Upper lobe of left lung (tissue), 6 donors: ENCODE measurements at regions not wholly inside any gene's neighbourhood (a gene's known extent, or its start where the extent isn't known, plus 50 kb on each side); places are given as distances from the start of the nearest gene placed in this dataset.

ENCODE experiments used
- ATAC-seq, 2 donors: fragments of 200-7000 bp; cut with Tn5 transposase; one replicate each; pipeline ENCODE4 v1.9.1; 2022; ENCODE audit warnings: mild to moderate bottlenecking in 2 of 2, moderate library complexity in 2 of 2; ENCODE audit not compliant: low FRiP score in 2 of 2
- DNase-seq, 2 donors: peaks; one replicate each; pipeline ENCODE4 v3.0.0-alpha.2; 2019 to 2020
- H3K27ac ChIP-seq, 4 donors: fragments of 200-600 bp; sonication (generic); one replicate each; pipeline ENCODE4 v1.5.1; 2016 to 2019
- H3K27me3 ChIP-seq, 4 donors: fragments of 200-600 bp; sonication (generic); one replicate each; pipeline ENCODE4 v1.5.1; 2017 to 2019
- H3K36me3 ChIP-seq, 4 donors: fragments of 200-600 bp; sonication (generic); one replicate each; pipeline ENCODE4 v1.5.1; 2016 to 2019
- H3K4me1 ChIP-seq, 4 donors: fragments of 200-600 bp; sonication (generic); one replicate each; pipeline ENCODE4 v1.5.1; 2018 to 2019
- H3K4me3 ChIP-seq, 4 donors: fragments of 200-600 bp; sonication (generic); one replicate each; pipeline ENCODE4 v1.5.1; 2017 to 2019; ENCODE audit warnings: mild to moderate bottlenecking in 2 of 4, moderate library complexity in 1 of 4
- H3K9me3 ChIP-seq, 4 donors: fragments of 200-600 bp; sonication (generic); one replicate each; pipeline ENCODE4 v1.5.1; 2018 to 2019
- EP300 ChIP-seq, 4 donors: sonication (generic); formaldehyde crosslinking; IDR thresholded peaks; one replicate each; pipeline ENCODE4 v1.5.1; 2017; ENCODE audit warnings: antibody characterized with exemption in 4 of 4, control low read depth in 2 of 4
- POLR2A ChIP-seq, 4 donors: fragments of 450-650 bp; IDR thresholded peaks; one replicate each; pipeline ENCODE4 v1.5.1; 2016 to 2017; ENCODE audit warnings: antibody characterized with exemption in 4 of 4, mild to moderate bottlenecking in 2 of 4
- POLR2AphosphoS5 ChIP-seq, 2 donors: sonication (generic); formaldehyde crosslinking; IDR thresholded peaks; one replicate each; pipeline ENCODE4 v1.5.1; 2017; ENCODE audit warnings: antibody characterized with exemption in 2 of 2
- WGBS, 2 donors: methylation state at CpG; one replicate each; pipeline ENCODE4 v1.1.5; 2017 to 2018; 5-methylcytosine and 5-hydroxymethylcytosine counted together
- TF ChIP-seq, protein P1 (sequence below), 6 experiments: fragments of 450-650 bp in 4 of 6; fragments of 200-600 bp in 2 of 6; sonication (generic) in 2 of 6; IDR thresholded peaks; one replicate each; pipeline ENCODE4 v1.5.1; 2016 to 2019; ENCODE audit warnings: antibody characterized with exemption in 6 of 6
- donor health status: DM: no; HTN: no; CAD: no; lungs with moderate emphysema.
- donor health status: DM: no; HTN: yes; CAD: no; lungs with severe emphysema.

DNA sequence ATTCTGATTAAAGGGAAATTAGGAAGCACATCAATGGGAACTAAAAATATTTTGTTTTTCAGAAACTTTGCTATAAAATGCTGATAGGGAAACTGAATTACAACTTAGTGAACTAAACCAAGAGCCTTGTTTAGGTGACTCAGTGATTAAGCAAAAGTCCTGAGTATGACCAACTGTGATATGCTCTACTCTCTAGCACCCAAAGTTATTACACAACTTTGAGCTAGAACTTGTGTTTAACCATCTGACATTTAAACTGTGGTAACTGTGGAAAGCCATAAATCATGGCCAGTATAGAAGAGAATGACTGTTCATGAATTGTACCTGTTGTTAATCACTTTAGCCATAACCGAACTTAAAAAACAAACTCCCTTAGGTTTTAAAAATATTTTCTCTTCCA lies 127.4 kb downstream of the ZNF365 start:
- H3K9me3 ChIP-seq = no peaks in the 10 kb centered on the region
- H3K36me3 ChIP-seq = no peaks in the 10 kb centered on the region
- ATAC-seq = no peak
- TF ChIP-seq, protein P1, sequence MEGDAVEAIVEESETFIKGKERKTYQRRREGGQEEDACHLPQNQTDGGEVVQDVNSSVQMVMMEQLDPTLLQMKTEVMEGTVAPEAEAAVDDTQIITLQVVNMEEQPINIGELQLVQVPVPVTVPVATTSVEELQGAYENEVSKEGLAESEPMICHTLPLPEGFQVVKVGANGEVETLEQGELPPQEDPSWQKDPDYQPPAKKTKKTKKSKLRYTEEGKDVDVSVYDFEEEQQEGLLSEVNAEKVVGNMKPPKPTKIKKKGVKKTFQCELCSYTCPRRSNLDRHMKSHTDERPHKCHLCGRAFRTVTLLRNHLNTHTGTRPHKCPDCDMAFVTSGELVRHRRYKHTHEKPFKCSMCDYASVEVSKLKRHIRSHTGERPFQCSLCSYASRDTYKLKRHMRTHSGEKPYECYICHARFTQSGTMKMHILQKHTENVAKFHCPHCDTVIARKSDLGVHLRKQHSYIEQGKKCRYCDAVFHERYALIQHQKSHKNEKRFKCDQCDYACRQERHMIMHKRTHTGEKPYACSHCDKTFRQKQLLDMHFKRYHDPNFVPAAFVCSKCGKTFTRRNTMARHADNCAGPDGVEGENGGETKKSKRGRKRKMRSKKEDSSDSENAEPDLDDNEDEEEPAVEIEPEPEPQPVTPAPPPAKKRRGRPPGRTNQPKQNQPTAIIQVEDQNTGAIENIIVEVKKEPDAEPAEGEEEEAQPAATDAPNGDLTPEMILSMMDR (IDR thresholded peaks at IDR 0.05) = no peak
- no peak for TF ChIP-seq EP300 (IDR thresholded peaks at IDR 0.05)
- TF ChIP-seq POLR2AphosphoS5 (IDR thresholded peaks at IDR 0.05) = no peak
- no peak for TF ChIP-seq POLR2A (IDR thresholded peaks at IDR 0.05)
- H3K4me1 ChIP-seq = peaks cover 0 to 16% (median 6%) of the 10 kb centered on the region in 4 donors
- no peak overlapping the region for H3K4me3 ChIP-seq
- DNase-seq = no peak
- WGBS, 2 donors = 70 to 86% methylated on average over 1 of the region's 1 CpG
- no peaks in the 10 kb centered on the region for H3K27me3 ChIP-seq
- no peak overlapping the region for H3K27ac ChIP-seq

DNA sequence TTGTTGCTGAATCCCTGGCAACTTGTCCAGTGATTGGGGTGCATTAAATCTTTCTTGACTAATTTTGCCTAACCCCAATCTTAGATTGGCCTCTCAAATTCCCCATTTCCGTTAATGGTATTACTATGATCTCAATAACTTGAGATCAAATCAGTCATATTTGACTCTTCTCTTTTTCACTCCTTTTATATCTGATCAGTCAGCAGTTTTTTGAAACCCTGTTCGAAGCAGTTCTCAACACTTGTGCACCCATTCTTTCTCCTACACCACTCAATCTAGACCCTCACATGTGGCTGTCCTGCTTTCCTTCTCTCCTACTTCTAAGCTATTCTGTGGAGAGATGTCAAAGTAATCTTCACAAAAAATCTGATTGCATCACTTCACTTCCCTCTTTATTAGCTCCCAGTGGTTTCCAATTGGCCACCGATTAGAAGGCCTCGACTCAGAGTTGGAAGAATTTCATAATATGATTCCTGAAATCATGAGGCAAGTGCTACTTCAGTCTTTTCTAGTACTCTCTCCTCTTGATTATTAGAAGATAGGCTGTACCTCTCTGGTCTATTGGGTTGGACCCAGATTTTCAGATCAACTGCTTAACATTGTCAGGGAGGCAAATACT lies 128.9 kb downstream of the ZNF365 start:
- 51 to 59% methylated on average over 4 of the region's 4 CpGs for WGBS, 2 donors
- peak in 1 of 4 donors; percentile 53 for TF ChIP-seq EP300 (IDR thresholded peaks at IDR 0.05)
- TF ChIP-seq POLR2AphosphoS5 (IDR thresholded peaks at IDR 0.05) = no peak
- Histone ChIP-seq H3K36me3 (no peaks in the 10 kb centered on the region), H3K9me3 (no peaks in the 10 kb centered on the region), H3K27me3 (no peaks in the 10 kb centered on the region), H3K4me1 (peaks cover 0 to 16% (median 6%) of the 10 kb centered on the region in 4 donors), H3K4me3 (no peak overlapping the region), H3K27ac (peak overlapping the region in 2 of 4 donors; percentile 27 to 35)
- ATAC-seq (peak in 1 of 2 donors; percentile 80), DNase-seq (peak in 1 of 2 donors; percentile 39)

DNA sequence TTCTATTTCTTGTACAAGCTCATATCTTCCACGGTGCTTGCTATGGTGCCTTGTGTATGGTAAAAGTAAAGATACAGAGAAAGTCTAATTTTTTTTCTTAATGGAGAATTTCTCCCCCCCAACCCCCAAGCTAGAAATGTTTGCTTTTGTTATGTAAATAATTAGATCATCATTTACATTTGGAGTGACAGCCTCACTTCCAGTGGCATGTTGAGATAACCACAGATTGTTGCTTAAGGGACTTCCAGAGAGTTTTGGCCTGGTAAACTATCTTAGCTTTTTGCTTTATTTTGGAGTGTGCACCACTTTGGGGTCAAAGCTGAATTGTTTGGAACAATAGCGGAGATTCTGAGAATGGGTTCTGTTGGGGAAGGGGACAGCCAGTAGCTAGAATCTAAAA lies 129.7 kb downstream of the ZNF365 start:
- Histone ChIP-seq H3K4me1 (peaks cover 0 to 16% (median 6%) of the 10 kb centered on the region in 4 donors), H3K27me3 (no peaks in the 10 kb centered on the region), H3K27ac (peak overlapping the region in 1 of 4 donors; percentile 27), H3K9me3 (no peaks in the 10 kb centered on the region), H3K4me3 (no peak overlapping the region), H3K36me3 (no peaks in the 10 kb centered on the region)
- DNase-seq = no peak
- no peak for ATAC-seq
- TF ChIP-seq POLR2A (IDR thresholded peaks at IDR 0.05) (no peak), POLR2AphosphoS5 (IDR thresholded peaks at IDR 0.05) (no peak), EP300 (IDR thresholded peaks at IDR 0.05) (no peak)
- TF ChIP-seq, protein P1 (IDR thresholded peaks at IDR 0.05) = no peak
- WGBS, 2 donors = 72 to 79% methylated on average over 2 of the region's 2 CpGs

DNA sequence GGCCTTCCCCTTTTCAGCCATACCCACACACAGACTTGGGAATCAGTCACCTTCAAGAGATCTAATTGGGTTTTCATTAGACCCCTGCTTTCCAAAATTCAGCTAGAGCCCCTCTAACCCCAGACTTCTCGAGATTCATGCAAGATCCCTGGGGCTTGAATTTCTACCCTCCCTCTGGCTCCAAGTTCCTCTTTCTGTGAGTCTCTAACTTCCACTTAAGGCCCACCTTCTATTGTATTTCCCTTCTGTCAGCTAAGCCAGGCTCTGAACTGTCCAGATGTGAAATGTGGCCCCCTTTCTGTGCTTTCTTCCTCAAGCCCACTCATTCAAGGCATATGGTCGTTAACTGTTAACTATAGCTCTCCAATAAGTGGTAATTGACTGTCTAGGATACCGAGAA lies 132.2 kb downstream of the ZNF365 start:
- DNase-seq = no peak
- Histone ChIP-seq H3K4me3 (no peak overlapping the region), H3K9me3 (no peaks in the 10 kb centered on the region), H3K4me1 (peaks cover 0 to 16% (median 6%) of the 10 kb centered on the region in 4 donors), H3K36me3 (no peaks in the 10 kb centered on the region), H3K27ac (no peak overlapping the region), H3K27me3 (no peaks in the 10 kb centered on the region)
- no peak for ATAC-seq
- WGBS, 2 donors = 59 to 95% methylated on average over 3 of the region's 3 CpGs
- no peak for TF ChIP-seq EP300 (IDR thresholded peaks at IDR 0.05)
- TF ChIP-seq POLR2A (IDR thresholded peaks at IDR 0.05) = no peak
- TF ChIP-seq, protein P1 (IDR thresholded peaks at IDR 0.05) = no peak
- no peak for TF ChIP-seq POLR2AphosphoS5 (IDR thresholded peaks at IDR 0.05)

DNA sequence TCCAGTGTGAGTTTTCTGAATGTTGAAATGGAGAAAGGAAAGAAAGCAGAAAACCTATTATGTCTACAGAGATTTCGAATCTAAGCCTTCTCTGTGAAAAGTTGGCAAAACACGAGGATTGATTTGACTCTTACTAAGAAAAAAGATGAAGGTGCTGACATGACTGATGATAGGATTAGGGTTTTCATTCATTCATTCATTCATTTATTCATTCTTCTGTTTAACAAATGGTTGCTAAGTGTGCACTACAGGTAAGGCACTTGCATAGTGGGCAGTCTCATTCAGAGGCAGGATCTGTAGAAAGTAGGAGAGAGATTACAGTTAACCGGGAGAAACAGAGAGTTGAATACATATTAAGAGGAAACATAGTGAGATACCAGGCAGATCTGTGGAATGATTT lies 137.1 kb downstream of the ZNF365 start:
- TF ChIP-seq, protein P1 (IDR thresholded peaks at IDR 0.05) = no peak
- TF ChIP-seq EP300 (IDR thresholded peaks at IDR 0.05) (no peak), POLR2A (IDR thresholded peaks at IDR 0.05) (no peak), POLR2AphosphoS5 (IDR thresholded peaks at IDR 0.05) (no peak)
- Histone ChIP-seq H3K36me3 (no peaks in the 10 kb centered on the region), H3K9me3 (no peaks in the 10 kb centered on the region), H3K4me3 (no peak overlapping the region), H3K27me3 (no peaks in the 10 kb centered on the region), H3K4me1 (no peaks in the 10 kb centered on the region), H3K27ac (no peak overlapping the region)
- 91 to 95% methylated on average over 3 of the region's 3 CpGs for WGBS, 2 donors
- no peak for ATAC-seq
- no peak for DNase-seq
